HS-27A (cell line): ENCODE measurements at regions not wholly inside any gene's neighbourhood (a gene's known extent, or its start where the extent isn't known, plus 50 kb on each side); places are given as distances from the start of the nearest gene placed in this dataset.

Source experiments
- DNase-seq: peaks from one replicate; pipeline ENCODE4 v3.0.0-alpha.2; 2012; ENCODE audit warnings: low read depth, missing footprints

DNA sequence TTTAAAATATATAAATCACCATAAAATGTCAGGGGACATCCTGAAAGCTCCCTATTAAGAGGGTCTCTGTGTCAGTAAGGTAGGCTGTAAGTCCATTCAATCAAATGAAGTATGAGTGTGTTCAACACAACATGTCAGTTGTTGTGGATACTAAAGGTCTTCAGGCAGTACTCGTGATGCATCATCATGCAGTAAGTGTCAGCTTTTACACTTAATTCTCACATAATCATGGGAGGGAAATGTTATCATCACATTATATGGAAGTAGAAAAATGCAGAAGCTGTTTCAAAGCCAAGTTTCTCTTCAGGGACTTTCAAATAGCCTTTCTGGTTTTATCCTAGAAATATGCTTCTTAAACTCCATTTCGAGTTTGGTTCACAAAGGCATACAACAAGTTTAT lies 477.1 kb upstream of the ID2 start:
- no peak for DNase-seq

DNA sequence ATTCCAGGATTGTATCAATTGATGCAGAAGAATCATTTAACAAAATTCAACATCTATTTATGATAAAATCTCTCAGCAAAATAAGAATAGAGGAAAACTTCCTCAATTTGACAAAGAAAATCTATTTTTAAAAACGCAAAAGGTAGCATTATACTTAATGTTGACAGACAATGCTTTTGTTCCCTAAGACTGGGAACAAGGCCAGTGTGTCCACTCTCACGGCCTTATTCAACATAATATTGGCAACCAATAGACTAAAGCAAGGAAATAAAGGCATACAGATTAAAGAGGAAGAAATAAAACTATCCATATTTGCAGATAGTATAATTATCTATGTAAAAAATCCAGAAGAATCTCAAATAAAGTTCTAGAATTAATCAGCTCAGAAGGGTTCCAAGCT lies 472.4 kb upstream of the ID2 start:
- no peak for DNase-seq

DNA sequence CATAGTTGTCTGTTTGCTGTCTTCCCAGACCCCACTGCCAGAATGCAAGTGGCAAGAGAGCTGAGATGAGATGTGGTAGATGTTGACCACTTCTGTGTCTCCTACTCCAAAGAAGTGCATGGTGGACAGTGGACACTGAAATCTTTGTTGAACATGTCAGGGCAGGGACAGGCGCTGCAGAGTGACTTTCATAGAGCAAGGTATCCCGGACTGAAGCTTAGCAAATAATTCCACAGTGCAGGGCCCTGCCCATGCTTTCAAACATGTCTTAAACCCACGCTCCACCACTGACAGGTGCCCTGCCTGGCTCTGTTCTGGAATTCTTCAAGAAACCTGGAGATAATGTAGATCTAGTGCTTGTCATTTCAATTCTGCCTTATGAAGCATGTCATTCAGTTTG lies 470.5 kb upstream of the ID2 start:
- DNase-seq, result no peak

DNA sequence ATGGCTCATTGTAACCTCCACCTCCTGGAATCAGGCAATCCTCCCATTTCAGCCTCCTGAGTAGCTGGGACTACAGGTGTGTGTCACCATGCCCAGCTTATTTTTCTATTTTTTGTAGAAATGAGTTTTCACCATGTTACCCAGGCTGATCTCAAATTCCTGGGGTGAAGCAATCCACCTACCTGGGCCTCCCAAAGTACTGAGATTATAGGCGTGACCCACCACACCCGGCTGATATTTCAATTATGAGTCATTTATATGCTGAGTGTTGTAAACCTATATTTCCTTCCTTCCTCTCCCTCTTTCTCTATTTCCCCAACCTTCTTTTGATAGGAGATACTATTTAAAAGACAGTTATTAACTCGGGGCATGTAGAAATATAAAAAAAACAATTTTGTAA lies 469.6 kb upstream of the ID2 start:
- no peak for DNase-seq

DNA sequence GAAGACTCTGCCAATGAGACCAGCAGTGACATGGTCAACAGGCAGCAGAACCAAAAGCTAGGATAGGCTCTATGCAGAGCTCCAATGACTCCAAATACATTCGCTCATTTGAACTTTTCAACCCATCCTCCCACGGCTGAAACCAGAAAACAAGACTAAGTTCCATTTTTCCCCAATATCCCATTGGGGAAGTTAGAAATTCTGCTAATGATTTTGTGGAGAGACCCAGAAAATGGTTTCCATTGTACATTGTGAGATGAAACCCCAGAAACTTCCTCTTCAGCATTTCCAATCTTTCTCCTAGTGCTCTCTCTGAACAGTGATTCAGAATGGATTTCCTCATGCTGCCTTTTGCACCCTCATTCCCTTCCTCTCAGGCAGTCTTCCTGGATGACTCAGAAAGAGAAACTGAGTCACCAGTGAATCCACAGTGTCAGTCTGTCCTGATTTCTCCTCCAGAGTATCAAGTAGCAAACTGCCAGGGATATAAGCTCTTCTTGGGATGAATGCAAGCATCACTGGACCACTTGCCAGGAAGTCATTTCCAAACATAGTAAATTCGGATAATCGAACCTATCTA lies 467.7 kb upstream of the ID2 start:
- no peak for DNase-seq

DNA sequence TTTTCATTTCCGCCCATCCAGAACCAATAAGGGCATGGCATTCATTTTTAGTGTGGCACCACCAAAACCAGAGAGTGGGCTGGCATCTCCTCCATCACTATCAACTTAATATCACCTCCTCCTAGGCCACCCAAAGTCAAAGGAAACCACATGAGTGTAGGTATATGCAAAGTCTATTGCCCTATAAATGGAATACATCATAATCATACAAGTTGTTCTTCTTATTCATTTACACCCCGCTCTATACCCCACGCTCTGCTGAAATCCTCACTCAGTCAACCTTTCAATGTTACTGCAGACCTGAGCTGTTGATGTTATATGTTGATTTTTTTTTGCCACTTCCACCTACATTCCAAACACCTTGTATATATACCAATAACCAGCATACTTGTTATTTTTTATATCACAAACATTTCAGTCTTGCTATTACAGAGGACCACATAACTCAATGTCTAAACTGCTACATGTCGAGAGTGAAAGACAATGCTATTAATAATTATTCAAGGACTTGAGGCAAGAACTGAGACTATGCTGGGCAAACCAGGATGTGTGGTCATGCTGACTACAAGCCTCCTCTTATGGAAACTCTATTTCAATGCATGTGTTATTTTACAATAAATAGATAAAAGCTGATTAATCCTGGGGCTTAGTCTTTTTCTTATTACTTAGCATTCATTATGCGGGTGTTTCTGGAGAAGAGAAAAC lies 466.5 kb upstream of the ID2 start:
- DNase-seq, result no peak

DNA sequence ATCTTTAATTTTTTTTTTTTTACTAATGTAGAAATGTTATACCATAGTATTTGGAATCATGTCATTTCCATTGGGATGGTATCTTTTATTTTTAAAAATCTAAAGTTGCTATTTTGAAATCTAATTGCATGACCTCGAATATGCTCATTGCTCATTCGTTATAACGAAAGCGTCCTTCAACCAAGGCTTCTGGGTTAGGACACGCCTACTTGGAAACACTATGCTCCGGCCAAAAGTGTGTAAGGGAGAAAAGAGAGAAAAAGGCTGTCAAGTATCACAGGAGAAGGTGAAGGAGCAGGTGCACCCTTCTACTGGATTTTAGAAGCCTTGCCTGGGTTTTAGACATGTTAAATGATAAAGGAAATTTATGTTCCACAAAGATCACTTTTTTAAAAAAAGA lies 465.9 kb upstream of the ID2 start:
- no peak for DNase-seq

DNA sequence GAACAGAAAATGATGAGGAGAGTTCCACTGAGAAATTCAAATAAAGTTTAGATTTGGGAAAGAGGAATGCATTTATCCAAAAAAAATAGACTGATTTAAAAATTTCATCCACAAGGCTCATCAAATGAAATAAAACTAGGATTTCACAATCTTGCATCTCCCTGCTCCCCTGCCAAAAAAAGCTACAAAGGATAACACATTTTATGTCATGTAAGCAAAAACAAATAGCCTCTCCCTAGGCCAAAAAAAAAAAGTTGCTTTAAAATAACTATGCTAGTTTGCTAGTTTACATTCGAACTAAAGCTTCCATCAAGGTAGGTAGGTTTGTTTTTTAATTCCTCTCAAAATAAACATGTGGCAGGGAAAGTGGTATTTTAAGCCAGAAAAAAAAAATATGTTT lies 465.5 kb upstream of the ID2 start:
- DNase-seq, result no peak

DNA sequence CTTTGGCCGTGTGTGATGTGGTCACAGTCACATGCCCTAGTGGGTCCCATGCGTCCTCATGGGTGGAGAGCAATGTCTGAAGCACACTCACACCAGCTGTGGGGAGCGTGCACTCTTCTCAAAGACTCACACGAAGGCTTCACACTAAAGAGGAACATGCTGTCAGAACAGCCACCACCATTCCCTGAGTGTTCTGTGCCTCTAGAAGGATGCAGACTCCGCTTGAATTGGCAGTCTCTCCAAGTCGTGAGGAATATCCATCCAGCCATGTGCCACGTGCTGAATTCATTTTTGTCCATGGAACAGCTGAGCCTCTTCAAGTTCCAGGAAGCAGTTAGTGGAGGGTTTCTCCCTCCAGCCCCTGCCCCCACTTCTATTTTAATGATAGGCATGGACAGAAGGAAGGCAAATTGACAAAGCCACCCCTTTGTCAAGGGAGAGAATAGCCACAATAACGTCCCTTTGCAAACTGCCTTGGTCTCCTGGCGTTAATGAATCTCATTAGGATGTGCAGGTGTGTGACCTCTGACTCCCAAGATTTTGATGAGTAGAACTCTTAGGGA lies 464.3 kb upstream of the ID2 start:
- no peak for DNase-seq

DNA sequence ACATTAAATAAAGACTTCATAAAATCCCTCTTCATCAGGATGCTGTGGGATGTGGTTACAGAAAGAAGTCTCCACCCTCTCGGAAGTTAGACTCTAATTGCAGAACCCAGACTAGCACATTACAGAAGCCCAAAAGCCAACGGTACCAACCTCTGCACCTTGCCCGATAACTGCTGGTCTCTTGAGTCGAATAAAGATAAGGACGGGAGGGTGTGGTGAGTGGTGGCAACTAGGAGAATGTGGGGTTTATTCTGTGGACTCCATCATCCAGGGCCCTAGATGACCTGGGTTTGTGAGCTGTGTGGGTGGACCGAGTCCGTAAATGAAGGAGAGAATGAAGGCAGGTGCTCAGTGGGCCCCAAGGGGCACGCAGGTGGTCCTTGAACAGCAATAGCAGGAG lies 462.8 kb upstream of the ID2 start:
- no peak for DNase-seq

DNA sequence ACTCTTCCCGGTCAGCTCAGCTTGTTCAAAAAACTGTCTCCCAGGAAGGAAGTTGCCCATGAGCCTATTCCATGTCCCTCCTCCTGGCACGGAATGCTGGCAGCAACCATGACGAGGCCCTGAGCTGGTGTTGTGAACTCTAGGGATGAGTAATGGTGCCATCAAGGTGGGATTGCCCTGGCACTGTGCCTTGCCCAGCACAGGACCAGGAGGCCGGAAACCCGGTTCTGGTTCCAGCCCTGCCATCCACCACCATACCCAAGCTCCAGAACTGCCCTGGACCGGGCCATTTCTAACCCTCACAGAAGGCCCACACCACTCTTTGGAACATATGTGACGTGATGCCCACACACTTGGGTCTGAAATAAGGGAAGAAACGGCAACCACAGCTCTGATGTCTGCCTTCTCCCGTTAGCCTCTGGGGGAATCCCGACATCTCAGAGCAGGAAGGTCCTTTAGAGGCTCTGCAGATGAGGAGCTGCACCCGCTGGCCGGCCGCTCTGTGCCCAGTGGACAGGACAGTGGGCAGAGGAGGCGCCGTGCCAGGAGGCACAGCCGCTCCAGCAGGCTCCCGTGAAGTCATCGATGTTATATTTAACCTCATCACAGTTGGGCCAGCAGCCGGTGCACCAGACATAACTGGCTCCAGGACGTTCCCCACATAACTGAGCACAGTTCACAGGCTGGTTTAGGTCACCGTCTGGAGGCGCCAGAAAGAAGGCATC lies 462.1 kb upstream of the ID2 start:
- no peak for DNase-seq

DNA sequence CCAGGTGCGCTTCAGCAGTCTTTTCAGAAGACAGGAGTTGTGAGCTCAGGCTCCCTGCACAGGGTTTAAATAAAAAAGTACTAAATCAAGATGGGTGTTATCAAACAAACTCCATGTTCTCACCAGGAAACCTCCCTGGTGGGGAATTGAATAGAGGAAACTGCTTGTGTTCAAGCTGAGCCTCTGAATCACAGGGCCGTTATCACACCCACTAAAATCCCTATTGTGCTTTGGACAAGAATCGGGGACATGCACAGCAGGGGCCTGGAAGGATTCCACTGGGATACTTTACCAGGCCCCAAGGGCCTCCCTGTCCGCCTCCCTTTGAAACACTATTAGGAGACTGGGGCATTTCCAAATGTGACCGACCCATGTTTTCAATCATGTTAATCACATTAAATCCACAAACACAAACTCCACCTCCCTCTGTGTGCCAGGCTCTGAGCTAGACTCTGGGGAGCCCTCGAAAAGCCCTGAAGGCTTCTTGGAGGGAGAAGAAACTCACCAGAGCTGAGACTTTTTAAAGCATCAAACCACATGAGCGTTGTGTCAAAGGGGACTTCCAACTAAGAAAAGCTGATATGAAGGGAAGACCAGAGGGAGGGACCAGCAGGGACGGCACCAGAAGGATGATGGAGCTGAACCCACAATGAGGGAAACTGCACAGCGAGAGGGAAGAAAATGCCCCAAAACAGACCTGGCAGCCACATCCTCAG lies 458.7 kb upstream of the ID2 start:
- no peak for DNase-seq

DNA sequence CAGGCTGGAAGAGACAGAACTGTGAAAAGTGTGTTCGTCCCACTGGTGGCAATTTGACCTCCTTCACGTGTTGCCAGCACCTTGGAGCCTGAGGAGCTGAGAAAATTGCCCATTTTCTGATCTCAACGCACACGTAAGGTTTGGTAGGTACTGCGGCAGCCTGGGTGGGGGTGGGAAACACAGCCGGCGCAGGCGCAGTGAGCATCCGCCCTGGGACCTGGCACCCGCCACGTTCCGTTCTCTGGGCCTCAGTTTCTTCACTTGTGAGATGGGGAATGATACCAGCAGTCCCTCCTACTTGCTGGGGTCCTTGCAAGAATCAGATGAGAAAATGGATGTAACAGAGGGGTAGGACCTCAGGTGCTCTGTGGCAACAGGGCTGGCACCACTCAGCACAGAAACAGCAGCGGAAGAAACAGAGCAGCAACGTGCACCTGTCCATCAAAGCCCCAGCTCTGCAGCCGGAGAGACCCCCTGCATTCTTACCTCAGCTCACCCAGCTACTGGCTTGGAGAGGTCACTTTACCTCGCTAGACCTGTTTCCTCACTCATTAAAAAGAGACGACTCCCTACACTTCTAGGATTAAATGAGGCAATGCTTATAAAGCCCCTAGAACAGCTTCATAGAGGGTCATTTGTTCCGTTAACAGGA lies 458.0 kb upstream of the ID2 start:
- DNase-seq, result no peak

DNA sequence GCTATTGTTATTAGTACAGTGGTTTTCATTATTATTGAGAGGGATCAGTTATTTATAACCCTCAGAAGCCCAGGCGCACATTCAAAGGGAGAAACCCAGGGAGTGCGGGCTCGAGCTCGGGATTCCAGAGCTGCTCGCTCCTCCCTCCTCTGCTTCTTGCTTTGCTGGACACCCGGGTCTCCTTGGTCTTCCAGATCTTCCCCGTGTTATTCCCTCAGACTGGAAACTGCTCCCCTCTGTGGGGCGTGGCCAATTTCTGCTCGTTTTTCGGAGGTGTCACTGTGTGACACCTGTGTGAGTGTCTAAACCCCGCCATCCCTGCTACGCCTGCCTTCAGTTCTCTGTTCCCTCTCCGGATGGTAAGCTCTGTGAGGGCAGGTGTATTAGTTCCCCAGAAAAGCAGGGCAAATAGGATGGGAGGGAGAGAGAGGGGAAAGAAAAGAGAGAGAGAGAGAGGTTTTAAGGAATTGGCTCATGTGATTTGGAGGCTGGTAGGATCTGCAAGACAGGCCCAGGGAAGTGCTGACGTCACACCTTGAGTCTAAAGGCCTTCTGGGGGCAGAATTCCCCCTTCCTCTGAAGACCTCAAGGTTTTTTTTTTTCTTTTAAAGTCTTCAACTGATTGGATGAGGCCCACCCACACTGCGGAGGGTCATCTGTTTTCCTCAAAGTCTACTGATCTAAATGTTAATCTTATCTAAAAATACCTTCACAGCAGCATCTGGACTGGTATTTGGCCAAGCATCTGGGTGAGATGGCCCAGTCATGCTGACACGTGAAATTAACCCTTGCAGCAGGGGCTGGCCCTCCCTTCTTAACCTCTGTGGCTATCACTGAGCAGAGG lies 457.3 kb upstream of the ID2 start:
- DNase-seq, result no peak

DNA sequence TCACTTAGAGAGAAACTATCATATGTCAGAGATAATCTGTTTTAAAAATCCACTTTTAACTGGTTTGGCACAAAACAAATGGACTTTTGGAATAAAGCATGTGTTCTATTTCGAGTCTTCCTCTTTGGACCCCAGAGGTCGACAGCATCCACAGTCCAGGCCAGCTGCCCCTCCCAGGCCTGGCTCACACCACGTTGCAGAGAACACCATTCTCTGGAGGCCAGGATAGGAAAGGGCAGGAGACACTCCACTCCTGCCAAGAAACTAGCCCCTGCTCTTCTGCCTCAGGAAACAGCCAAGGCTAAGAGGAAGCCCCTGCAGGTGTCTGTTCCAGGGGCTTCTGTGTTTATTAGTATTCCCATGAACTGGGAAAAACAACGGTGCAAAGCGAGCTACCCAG lies 456.6 kb upstream of the ID2 start:
- no peak for DNase-seq

DNA sequence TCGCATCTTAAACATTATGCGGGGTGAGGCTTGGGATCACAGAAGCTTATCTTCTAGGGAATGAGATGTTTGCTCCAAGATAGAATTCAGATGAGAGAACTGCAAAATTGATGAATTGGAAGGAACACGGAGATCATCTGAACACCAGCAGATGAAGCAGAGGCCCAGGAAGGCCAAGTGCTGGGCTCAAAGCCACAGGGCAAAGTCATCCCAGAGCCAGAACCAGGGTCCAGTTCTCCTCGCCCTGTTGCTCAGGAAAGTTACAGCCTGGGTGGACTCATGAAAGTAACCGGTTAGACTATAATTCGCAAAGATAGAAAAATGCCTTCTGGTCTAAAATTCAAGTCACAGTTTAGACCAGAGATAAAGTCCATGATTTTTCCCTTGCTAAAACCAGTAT lies 456.1 kb upstream of the ID2 start:
- DNase-seq, result no peak

DNA sequence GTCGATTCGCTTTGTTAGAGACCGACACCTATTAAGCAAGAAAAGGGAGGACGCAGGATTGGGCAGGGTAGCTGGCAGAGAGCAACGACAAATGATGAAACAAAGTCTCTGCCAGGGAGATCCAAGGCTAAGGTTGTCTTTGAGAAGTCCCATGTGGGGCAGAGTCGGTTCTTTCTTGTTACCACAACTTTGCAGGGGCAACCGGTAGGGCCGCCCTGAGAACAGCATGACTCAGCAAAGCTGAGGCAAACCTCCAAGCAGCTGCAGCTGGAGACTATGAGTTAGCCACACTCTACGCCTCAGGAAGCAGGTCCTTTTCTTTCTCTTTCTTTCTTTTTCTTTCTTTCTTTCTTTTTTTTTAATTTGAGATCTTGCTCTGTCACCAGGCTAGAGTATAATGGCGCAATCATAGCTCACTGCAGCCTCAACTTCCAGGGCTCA lies 452.3 kb upstream of the ID2 start:
- DNase-seq, result no peak

DNA sequence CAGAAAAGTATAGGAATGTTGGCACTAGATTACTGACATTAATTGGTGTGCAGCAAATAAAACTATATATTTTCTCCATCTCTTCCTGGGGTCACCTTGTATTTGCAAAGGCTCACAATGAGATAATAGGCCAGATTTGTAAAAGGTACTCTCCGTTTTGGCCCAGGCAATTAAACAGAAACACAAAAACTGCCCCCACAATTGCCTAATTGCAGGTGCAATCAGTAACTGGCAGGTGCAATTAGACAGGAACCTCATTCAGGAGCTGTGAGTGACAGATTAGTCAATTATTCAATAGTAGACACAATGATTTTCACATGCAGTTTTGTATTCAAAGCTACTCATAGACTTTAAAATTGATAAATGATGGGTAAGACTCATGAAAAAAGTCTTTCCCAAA lies 451.4 kb upstream of the ID2 start:
- no peak for DNase-seq

DNA sequence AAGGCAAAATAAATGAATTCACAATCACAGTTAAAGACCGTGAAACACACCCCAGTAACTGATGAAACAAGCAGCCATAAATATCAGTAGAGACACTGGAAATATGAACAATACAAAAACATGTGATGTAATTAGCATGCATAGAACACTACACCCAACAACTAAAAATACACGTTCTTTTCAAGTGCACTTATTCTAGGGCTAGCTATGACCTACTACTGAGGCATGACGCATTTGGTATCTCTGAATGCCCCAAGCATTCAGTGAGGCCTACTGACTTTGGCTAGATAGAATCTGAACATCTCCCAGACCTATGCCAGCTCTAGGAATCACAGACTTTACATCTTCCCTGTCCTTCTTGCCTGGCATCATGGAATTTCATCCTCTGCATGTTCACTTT lies 450.0 kb upstream of the ID2 start:
- no peak for DNase-seq

DNA sequence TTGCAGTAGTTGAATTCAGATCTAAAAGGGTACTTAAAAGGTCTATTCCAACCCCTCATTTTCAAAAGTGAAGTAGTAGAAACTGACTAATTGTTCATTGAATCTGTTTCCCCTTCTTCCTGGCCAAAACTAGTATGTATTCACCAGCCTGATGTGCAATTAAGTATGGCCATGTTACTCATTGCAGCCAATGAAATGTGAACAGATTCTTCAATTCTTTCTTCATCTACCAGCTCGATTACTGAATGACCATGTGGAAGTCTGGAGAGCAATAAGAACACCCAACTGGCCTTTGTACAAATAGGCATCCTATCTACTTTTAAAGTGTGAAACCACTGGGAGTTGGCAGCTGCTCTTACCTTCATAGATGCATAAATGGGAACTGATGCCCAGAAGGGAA lies 449.0 kb upstream of the ID2 start:
- DNase-seq, result no peak

DNA sequence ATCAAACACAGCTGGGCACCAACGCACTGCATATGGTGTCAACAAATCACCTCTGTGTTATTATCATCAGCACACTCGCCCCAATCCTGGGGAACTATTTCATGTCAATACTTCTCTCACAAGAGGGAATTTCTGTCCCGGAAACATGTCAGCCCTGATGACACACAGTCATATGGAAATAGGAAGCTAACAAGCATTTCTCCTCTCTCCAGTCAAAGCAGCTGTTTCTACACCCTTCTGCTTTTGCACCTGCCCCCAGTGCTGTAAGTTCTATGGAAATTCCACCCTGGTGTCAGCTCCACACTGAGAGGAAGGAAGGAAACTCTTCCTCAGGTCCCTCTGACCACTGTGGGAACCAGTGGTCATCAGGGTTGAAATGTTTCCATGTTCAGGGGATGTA lies 447.6 kb upstream of the ID2 start:
- DNase-seq, result no peak
